GM18858 (cell line): ENCODE measurements at regions not wholly inside any gene's neighbourhood (a gene's known extent, or its start where the extent isn't known, plus 50 kb on each side); places are given as distances from the start of the nearest gene placed in this dataset.
"Not testable (repeated sequence)": the region's sequence is repeated elsewhere in the genome, so short reads cannot be mapped to it uniquely, and the experiment has no call there.

Experiments used
- ATAC-seq: cut with Tn5 transposase; IDR thresholded peaks from one replicate; pipeline ENCODE4 v1.9.1; 2021; ENCODE audit not compliant: unreplicated experiment

GRCh38 chr7:69467826-69468225, 130.4 kb upstream of the AUTS2 start:
- no peak for ATAC-seq

GRCh38 chr7:69476416-69476815, 121.9 kb upstream of the AUTS2 start:
- ATAC-seq: no peak

DNA sequence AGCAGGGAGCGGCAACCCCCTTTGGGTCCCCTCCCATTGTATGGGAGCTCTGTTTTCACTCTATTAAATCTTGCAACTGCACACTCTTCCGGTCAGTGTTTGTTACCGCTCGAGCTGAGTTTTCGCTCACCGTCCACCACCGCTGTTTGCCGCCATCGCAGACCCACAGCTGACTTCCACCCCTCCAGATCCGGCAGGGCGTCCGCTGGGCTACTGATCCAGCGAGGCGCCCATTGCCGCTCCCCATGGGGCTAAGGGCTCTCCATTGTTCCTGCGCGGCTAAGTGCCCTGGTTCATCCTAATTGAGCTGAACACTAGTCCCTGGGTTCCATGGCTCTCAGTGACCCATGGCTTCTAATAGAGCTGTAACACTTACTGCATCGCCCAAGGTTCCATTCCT, 115.6 kb upstream of the AUTS2 start:
- ATAC-seq: no peak

DNA sequence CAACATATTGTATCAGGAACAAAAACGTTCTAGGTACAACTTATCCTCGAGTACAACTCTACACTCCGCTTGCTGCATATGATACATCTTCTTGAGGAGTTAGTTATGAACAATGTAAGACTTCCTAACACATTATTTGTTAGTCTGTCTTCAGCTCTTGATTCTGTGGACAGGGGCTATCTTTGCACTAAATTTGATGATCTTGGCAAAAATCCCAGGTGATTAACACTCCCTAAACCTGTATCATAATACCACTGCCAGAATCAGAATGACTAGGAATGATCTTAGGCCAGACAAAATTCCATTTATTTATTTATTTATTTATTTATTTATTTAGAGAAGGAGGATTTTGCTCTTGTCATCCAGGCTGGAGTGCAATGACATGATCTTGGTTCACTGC, 108.7 kb upstream of the AUTS2 start:
- no peak for ATAC-seq

GRCh38 chr7:69498671-69499070, 99.6 kb upstream of the AUTS2 start:
- ATAC-seq: no peak

GRCh38 chr7:69502358-69502757, 95.9 kb upstream of the AUTS2 start:
- ATAC-seq: no peak

GRCh38 chr7:69504733-69505420, 93.4 kb upstream of the AUTS2 start:
- no peak for ATAC-seq

- ATAC-seq: no peak
Observed at GRCh38 chr7:69508736-69509135, 89.5 kb upstream of the AUTS2 start.

DNA sequence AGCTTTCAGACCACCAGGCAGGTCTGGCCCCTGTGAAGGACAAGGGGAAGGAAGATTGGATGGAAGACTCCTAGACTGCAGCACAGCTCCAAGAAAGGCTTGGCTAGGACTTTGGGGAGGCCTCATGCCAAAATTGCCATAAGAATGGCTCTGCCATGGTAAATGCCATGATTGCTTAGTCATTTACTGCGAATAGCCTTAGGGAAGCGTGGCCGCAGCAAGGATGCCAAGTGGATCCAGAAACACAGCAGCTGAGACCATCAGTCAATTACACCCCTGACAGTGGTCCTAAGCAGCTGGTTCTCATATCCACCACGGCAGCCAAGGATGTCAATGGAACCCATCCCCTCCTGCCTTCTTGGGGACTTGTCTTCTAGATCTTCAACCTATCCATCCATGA, 88.2 kb upstream of the AUTS2 start:
- ATAC-seq: no peak

GRCh38 chr7:69515495-69516212, 82.6 kb upstream of the AUTS2 start:
- ATAC-seq: no peak

DNA sequence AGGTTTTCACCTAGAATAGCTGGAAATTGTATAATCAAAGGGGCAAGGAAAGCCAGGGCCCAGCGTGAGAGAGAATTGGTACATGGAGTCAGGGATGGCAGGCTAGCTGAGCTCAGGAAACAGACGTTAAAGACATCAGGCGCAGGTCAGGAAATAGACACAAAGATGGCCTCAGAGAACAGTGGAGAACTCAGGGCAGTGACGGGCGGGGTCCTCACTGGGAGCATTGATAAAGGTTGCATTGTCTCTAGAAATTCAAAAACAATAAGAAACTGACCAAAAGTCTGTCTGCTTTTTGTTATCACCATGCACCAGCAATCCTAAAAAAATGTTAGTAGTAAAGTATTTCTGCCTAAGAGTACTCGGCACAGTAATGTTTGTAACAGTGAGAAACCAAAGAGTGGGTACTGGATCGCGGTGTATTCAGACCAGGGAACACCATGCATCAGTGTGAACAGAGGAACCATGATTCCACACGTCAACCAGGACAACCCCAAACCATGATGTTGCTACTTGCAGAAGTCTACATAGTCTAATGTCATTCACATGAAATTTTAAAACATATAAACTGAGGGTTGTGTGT, 81.9 kb upstream of the AUTS2 start:
- ATAC-seq: no peak

DNA sequence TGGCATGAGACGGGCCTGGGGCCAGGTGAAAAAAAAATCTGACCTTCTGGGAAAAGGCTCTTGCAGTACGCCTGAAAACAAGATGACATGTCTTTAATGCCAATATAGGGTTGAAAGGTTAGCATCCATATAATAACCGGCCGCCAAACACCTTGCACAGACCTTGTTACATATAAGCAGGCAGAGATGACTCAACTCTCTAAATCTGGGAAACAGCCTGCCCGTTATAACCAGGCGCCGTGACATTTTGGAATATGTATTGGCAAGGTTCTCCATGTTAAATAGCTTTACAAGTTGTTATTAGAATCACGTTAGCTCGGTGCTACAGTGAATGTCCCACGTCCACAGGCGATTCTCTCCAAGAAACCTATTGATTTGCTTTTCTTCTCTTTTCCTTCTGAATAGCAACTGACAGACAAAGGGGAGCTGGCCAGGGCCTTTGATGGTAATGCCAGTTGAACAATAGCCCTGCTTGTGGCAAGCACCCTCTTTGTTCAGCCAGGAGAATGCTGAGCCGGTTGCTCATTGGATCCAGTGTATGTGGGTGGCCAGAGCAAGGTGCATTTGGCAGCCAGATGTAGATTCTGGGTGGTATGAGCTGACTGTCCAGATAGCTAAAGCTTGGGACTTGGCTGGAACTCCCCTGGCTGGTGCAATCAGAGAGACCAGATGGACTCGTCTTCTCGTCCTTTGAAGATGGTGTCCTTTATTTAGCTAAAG, 80.1 kb upstream of the AUTS2 start:
- no peak for ATAC-seq

GRCh38 chr7:69518705-69519077, 79.6 kb upstream of the AUTS2 start:
- ATAC-seq: no peak

GRCh38 chr7:69526570-69526969, 71.7 kb upstream of the AUTS2 start:
- ATAC-seq: no peak

DNA sequence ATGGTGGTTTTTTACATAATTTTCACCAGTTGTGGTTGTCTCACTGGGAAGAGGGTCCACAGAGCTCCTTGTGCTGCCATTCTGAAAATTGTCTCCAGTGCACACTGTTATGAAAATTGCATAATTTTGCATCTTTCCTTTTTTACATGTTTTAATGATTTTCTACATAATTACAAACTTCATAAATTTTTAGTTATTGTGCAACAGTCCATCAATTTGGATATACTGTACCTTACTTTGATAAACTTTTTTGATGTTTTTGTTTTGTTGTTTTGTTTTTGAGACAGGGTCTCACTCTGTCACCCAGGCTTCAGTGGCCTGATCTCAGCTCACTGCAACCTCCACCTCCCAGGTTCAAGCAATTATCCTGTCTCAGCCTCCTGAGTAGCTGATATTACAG, 70.6 kb upstream of the AUTS2 start:
- no peak for ATAC-seq

- no peak for ATAC-seq
Observed at GRCh38 chr7:69531050-69531449, 67.2 kb upstream of the AUTS2 start.

DNA sequence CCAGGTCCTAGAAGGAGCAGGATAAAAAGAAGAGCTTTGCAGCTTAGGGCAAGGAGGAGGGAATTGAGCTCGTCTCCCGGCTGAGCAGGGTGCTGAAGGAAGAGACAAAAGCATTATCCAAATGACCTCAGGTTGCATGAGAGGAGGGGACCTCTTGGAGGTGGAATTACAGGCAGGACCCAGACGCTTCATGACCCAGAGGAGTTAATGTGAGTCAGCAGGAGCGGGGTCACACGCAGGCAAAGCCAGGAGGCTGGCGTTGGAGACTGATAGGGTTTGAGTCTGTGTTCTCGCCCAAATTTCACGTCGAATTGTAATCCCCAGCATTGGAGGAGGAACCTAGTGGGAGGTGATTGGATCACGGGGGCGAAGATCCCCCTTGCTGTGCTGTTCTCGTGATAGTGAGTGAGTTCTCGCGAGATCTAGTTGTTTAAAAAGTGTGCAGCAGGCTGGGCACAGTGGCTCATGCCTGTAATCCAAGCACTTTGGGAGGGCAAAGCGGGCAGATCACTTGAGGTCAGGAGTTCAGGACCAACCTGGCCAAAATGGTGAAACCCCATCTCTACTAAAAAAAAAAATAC, 63.7 kb upstream of the AUTS2 start:
- ATAC-seq: no peak

DNA sequence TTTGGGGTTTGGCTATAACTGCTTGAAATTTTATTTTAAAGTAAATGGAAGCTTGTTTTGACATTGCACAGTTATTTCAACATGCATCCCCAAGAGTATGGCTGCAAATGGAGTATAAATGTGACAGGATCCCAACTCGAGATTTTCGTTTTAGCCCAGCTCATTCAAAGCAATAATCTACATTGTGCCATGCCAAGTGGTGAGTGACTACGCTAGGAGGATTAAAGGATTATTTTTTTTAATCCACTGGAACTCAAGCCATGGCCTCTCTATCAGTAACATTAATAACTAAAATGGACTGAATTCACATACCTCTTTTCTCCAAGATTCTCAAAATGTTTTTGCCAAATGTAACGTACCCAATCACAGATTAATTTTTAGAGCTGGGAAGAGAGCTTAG, 60.6 kb upstream of the AUTS2 start:
- no peak for ATAC-seq

- no peak for ATAC-seq
Observed at GRCh38 chr7:69539531-69539930, 58.7 kb upstream of the AUTS2 start.

GRCh38 chr7:69540287-69540686, 58.0 kb upstream of the AUTS2 start:
- no peak for ATAC-seq

GRCh38 chr7:69541779-69542432, 56.4 kb upstream of the AUTS2 start:
- ATAC-seq: not testable (repeated sequence)
